HG03196 (cell line): ENCODE measurements at regions not wholly inside any gene's neighbourhood (a gene's known extent, or its start where the extent isn't known, plus 50 kb on each side); places are given as distances from the start of the nearest gene placed in this dataset.
"Not testable (repeated sequence)": the region's sequence is repeated elsewhere in the genome, so short reads cannot be mapped to it uniquely, and the experiment has no call there.

ENCODE experiments used
- ATAC-seq: cut with Tn5 transposase; IDR thresholded peaks from one replicate; pipeline ENCODE4 v1.9.1; 2021; ENCODE audit not compliant: unreplicated experiment

- no peak for ATAC-seq
Measured at GRCh38 chr9:16052757-16053530, 500.1 kb downstream of the CCDC171 start.

- no peak for ATAC-seq
Measured at GRCh38 chr9:16057541-16057940, 504.7 kb downstream of the CCDC171 start.

DNA sequence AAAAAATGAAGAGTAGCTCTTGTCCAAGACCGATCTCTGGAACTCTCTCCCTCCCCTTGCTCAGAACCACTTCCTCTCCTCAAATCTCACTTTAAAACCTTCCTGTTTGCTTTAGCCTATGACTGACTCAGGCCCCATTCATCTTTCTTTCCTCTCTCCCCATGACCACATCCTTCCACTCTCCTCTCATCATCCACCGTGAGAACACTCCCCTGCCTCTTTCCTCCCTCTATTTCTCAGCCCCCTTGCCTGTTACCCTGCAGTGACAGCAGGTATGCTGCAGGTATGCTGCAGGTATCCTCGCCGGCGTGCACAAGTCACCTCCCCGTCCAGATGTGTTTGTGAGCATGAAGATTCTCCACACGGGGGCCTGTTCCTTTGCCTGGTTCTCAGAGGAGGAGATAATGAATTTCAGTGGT lies 505.3 kb downstream of the CCDC171 start:
- no peak for ATAC-seq

DNA sequence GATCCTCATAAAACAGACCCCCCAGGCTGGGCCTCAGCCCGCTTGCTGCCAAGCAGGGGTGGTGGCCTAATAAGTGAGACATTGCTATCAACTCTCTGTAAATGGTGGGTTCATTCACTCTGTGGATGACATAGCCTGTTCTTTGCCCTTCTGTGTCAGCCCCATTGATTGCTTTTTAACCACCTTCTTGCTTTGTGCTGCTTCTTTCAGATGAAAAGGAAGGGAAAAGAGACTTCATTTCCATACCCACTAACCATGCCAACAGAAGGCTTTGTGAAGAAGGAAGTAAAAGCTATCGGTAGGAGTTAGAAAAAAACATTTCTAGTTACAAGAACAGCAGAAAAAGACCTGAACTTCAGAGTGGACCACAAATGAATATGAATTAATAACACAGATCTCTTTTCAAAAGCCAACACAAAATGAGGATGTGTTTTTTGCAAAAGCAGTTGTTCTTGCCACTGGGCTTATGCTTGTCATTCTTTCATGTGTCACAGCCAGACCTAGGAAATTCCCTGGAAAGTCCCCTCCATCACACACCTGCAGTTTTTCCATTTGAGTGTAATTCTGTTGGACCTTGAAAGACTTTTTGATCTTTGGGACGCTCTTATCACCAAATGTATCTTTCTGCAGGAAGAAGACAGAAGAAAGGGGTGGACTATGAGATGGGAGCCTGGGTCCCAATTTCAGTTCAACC lies 507.7 kb downstream of the CCDC171 start:
- no peak for ATAC-seq

GRCh38 chr9:16062542-16063240 lies 509.8 kb downstream of the CCDC171 start:
- ATAC-seq = no peak

DNA sequence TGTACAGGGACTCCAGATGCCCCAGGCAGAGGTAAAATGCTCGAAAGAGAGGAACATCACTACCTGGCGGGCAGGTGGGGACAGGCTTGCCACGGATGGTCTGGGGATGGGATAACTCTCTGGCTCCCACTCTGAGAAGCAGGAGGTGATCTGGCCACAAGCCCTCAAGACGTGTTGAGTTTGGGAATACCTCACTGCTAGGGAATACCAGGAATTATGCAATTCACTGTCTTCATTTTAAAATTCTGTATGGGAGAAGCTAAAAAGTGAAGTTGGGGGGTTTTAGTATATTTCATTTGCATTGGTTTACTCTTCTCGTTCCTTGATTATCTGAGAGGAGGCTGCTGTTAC lies 510.4 kb downstream of the CCDC171 start:
- ATAC-seq = no peak

DNA sequence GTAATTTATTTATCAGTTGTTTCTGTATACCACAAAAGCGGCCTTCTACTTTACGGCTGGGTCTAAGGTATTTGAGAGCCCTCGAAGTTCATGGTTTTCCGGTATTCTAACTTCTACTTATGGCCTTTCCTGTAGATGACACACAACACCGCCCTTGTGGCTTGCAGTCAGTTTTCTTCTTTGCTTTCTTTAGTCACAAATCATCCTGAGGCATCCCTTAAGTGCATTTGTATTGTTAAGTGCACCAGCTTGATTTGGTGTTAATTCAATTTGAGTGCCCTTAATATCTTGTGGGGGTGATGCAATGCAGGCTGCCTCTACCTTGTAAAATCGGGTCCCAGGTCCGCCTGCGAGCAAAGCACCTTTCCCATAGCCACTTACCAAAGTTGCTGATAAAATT lies 511.9 kb downstream of the CCDC171 start:
- no peak for ATAC-seq

DNA sequence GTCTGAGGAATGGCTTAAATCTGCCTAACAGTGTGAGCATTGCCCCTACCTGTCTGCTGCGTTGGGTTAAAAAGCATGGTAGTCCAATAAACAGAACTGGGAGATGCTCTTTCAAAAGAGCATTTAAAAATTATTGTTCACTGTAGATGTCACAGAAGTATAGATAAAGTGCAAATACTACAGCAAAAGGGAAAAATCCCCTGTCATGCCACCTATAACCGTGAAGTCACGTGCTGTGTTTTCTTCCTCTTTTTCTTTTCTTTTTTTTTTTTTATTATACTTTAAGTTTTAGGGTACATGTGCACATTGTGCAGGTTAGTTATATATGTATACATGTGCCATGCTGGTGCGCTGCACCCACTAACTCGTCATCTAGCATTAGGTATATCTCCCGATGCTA lies 513.4 kb downstream of the CCDC171 start:
- not testable (repeated sequence) for ATAC-seq

DNA sequence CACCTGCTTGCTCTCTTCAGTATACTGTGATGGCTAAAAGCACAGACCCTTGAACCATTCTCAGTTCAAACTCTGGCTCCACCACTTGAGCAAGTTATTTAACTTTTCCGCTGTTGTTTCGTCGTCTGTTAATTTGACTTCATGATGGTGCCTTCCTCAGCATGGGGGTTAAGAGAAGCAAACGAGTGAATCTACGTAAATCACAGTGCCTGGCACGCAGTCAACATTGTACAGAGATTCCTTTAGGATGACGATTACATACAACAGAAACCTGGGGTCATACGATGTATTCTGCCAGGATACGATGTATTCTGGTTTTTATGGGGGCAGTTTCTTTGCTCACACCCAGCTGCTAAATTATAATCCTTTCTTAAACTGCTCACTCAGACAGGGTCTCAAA lies 515.6 kb downstream of the CCDC171 start:
- no peak for ATAC-seq

DNA sequence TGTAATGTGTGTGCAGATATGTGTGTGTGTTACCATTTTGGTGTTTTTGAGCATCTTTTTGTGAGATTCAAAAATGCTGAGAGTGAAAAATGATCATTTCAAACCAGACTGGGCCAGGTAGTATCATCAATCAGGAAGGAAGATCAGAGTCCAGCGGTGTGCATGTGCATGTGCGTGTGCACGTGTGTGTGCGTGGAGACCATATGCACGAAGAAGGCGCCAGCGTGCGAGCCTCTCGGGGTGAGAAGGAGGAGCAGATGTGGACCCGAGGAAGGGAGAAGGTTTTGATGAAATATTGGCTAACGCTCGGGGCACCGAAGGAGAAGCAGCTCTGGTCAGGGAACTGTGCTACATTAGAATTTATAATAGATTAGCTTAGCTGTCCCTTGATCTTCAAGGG lies 516.4 kb downstream of the CCDC171 start:
- ATAC-seq = no peak

DNA sequence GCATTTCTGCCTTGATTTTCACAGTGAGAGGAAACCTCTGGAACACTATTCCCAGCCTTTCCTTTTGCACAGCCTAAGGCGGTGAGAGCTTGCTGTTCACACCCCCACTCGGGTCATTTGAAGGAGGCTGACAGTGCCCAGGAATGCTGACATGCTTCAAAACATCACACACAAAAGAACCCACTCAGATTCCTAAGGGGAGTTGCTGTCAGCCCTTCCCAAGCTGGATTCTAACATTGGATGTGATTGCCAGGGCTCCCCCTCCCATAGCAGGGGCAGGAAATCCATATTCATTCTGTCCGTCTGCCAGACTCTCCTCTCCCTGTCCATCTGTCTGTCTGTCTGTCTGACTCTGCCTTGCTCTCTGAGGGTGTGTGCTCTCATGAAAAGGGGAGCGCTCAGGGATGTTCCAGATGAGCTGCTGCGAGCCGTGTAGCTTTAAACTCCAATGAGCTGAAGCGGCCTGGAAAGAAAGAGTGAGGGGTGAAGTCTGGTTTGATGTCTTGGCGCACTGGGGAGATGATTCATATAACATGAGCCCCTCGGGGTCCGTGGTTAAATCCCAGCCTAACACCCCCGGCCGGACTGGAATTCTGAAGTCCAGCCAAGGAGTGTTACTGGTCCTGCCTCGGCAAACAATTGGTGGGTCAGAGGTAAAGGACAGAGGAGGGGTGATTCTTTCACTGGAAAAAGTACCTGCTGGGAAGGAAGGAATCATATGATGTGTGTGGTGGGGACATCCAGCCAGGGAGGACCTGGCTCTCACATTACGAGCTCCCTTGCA lies 517.0 kb downstream of the CCDC171 start:
- no peak for ATAC-seq

GRCh38 chr9:16070455-16071145 lies 517.8 kb downstream of the CCDC171 start:
- ATAC-seq = no peak

- no peak for ATAC-seq
Measured at GRCh38 chr9:16071400-16071799, 518.6 kb downstream of the CCDC171 start.

DNA sequence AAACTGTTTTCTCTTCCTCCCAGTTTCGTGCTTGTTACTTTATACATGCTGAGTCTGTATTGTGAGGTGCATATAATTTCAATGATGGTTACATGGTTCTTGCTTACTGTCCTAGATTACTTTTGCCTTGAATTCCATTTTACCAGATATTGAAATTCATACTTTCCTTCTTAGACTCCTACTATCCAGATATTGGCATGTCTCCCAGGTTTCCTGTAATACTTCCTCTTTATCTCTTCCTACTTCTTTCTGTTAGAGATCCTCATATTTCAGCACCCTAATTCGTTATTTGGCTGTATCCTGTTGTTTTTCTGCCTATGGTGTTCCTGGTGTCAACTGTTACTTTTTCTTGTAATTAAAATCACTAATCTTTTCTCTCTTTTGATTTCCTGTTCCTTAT lies 522.1 kb downstream of the CCDC171 start:
- no peak for ATAC-seq

DNA sequence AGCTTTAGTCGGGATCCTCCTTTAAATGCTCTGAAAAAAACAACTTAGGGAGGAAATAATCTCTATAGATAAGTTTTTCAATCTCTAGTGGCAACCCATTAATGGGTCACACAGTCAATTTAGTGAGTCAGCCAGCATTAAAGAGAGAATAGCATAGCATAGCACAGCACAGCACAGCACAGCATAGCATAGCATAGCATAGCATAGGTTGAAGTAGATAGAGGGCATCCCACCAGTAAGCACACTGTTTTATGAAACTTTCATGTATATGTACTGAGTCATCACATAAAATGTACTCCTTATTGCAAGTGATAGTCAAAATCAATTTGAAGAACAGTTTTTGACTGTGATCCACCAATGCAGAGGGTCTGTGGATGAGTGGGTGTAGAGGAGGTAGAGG lies 522.9 kb downstream of the CCDC171 start:
- no peak for ATAC-seq

DNA sequence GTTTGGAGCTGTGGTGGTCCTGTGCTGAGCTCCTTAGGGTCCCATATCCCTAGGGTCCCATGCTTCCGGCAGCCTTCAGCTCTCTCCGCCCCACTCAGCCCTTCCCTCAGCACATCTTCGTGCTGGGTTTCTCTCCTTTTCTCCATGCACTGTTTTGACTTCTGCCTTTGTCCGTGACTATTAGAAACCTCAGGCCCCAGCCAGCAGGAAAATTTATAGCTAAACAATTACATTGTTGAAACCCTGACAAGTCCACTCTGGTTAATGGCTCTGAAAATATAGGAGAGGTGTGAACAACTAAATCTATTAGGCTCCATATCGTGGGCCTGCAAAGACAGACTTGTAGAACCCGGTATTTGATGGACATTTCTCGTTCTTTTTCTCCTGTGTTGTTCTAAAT lies 523.7 kb downstream of the CCDC171 start:
- no peak for ATAC-seq

- no peak for ATAC-seq
Measured at GRCh38 chr9:16082796-16083195, 530.0 kb downstream of the CCDC171 start.

DNA sequence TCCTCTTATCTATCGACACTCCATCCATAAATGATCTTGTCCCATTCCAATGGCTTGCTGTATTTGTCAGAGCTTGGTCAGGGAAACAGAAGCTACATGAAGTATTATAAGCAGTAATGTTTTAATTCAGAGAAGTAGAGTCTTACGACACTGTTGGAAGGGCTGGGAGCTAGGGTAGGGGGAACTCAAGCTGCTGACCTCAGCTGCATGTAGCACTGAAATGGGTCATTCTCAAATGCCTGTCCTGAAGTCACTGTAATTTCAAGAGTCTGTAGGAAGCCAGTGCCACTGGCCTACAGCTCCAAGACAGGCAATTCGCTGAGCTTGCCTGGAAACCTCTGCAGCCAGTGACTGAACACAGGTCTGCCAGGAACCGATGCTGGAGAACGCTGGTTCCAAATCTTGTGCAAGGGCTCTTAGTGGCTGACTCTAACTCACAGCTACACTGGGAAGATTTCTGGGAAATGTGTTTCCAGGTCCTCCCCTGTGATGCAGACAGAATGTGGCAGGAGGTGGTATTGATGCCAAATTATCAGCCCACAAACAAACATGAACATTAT lies 532.4 kb downstream of the CCDC171 start:
- no peak for ATAC-seq

DNA sequence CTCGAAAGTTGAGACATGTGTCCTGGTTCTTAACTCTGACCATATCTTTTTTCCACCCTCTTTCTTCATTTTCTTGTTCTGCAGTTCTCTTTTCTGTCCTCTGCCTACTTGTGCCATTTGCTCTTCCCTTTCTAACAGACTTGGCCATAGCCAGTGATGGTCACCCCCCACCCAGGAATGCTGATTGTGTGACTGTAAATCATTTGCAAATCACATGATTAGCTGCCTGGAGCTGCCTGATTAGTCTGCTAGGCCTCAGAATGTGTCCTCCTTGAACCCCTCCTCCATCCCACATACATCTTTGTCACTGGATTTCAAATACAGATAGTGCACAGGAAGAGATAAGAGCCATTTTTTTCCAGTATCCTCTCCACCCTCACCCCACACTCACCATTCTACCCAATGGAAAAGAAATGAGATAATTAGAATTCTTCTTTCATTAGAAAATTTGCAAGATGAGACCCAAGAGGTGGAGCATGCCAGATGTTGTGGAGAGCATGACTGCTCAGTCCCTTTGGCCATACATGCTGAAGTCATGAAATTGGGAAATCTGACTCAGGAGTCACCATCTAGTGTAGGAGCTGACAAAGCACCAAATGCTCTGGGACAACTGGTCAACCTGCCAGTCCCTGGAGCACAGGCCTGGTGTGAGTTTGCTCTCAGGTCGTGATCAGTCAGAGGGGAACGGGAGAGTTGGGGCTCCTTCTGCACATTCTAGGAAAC lies 538.2 kb downstream of the CCDC171 start:
- no peak for ATAC-seq
